HEK293 (cell line): ENCODE measurements at regions not wholly inside any gene's neighbourhood (a gene's known extent, or its start where the extent isn't known, plus 50 kb on each side); places are given as distances from the start of the nearest gene placed in this dataset.

Experiments used
- REST ChIP-seq: fragments of 450-650 bp; formaldehyde crosslinking; IDR thresholded peaks from 2 replicates; pipeline ENCODE4 v1.5.1; 2016; ENCODE audit warnings: missing biosample characterization, missing genetic modification characterization
- ZNF138 ChIP-seq: fragments of 450-650 bp; formaldehyde crosslinking; IDR thresholded peaks from 2 replicates; pipeline ENCODE4 v1.5.1; 2016; ENCODE audit warnings: missing biosample characterization, missing genetic modification characterization, borderline replicate concordance
- ZNF239 ChIP-seq: fragments of 450-650 bp; formaldehyde crosslinking; IDR thresholded peaks from 2 replicates; pipeline ENCODE4 v1.5.1; 2016; ENCODE audit warnings: missing biosample characterization, missing genetic modification characterization
- ZNF274 ChIP-seq, 2 experiments: fragments of 200-500 bp in 1 of 2; fragments of 450-650 bp in 1 of 2; sonication (Bioruptor generic) in 1 of 2; formaldehyde crosslinking in 1 of 2; IDR thresholded peaks; 2 replicates each; pipeline versions ENCODE4 v1.5.1 to v1.6.1; 2014 to 2016; ENCODE audit warnings: borderline replicate concordance in 1 of 2, inconsistent platforms in 1 of 2, low read length in 1 of 2, missing biosample characterization in 1 of 2, missing genetic modification characterization in 1 of 2
- ZNF416 ChIP-seq: fragments of 450-650 bp; formaldehyde crosslinking; IDR thresholded peaks from 2 replicates; pipeline ENCODE4 v1.5.1; 2016; ENCODE audit warnings: missing biosample characterization, missing genetic modification characterization
- ZNF530 ChIP-seq: fragments of 450-650 bp; formaldehyde crosslinking; IDR thresholded peaks from 2 replicates; pipeline ENCODE4 v1.5.1; 2016; ENCODE audit warnings: low read depth, missing biosample characterization, missing genetic modification characterization
- TF ChIP-seq, protein P1 (sequence below): fragments of 450-650 bp; formaldehyde crosslinking; IDR thresholded peaks from 2 replicates; pipeline ENCODE4 v1.5.1; 2016; ENCODE audit warnings: missing biosample characterization, missing genetic modification characterization

DNA sequence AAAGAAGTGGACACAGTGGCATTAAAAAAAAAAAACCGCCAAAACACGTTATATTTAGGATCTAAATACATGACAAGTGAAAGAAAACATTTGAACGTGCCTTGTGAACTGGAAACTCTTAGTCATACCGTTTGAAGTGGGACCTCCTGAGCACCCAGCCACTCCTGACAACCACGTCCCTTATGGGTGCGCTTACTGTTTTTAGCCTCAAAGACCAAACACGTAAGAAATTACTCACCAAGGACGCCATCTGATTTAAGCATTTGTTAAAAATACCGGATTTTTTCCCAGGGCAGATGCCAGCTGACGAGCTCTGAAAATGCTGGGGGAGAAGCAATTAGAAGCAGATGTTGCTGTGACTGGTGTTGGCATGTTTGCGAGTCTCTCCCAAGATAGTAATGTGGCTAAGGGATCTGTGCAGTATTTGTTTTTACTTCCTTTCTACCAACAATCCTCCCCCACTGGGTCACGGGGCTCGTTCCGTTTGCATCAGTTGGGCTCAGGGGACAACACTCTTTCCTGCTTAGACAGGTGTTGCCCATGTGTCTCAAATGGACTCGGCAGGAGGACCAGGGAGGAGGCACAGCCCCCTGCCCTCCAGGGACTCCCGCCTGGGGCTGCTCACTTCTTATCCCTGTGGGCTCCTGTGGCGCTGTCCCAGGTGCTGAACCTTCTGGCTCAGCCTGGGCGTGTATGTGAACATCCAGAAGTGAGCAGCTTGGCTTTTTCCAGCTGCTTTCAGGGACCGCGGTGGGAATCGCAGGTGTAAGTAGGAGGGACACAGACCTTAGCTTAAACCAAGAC is 101.0 kb downstream of the BEGAIN start:
- TF ChIP-seq ZNF530 (tag by site-specific recombination) (no peak), ZNF239 (tag by site-specific recombination) (no peak), REST (peak; percentile 99), ZNF416 (tag by site-specific recombination) (no peak), ZNF274 (IDR thresholded peaks at IDR 0.05; ENCODE audit: low read length) (no peak), ZNF274 (tag by site-specific recombination; IDR thresholded peaks at IDR 0.05; ENCODE audit: borderline replicate concordance) (no peak), ZNF138 (tag by site-specific recombination) (no peak)
- TF ChIP-seq, protein P1, sequence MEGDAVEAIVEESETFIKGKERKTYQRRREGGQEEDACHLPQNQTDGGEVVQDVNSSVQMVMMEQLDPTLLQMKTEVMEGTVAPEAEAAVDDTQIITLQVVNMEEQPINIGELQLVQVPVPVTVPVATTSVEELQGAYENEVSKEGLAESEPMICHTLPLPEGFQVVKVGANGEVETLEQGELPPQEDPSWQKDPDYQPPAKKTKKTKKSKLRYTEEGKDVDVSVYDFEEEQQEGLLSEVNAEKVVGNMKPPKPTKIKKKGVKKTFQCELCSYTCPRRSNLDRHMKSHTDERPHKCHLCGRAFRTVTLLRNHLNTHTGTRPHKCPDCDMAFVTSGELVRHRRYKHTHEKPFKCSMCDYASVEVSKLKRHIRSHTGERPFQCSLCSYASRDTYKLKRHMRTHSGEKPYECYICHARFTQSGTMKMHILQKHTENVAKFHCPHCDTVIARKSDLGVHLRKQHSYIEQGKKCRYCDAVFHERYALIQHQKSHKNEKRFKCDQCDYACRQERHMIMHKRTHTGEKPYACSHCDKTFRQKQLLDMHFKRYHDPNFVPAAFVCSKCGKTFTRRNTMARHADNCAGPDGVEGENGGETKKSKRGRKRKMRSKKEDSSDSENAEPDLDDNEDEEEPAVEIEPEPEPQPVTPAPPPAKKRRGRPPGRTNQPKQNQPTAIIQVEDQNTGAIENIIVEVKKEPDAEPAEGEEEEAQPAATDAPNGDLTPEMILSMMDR (tag by site-specific recombination): no peak
